GM12864 (cell line): ENCODE measurements at regions not wholly inside any gene's neighbourhood (a gene's known extent, or its start where the extent isn't known, plus 50 kb on each side); places are given as distances from the start of the nearest gene placed in this dataset.

Source experiments
- DNase-seq: peaks from one replicate; pipeline ENCODE4 v3.0.0-alpha.2; 2011; ENCODE audit warnings: low read depth
- H3K4me3 ChIP-seq: 2 replicates; pipeline ENCODE4 v1.5.1; 2011; ENCODE audit warnings: mild to moderate bottlenecking, low read depth, low read length, control low read depth
- CTCF ChIP-seq: IDR thresholded peaks from 2 replicates; pipeline ENCODE4 v1.5.1; 2011; ENCODE audit warnings: low read depth, mild to moderate bottlenecking, moderate library complexity, low read length, control low read depth, inconsistent platforms; ENCODE audit errors: missing control alignments

GRCh38 chr13:109394311-109394988 is 391.9 kb downstream of the IRS2 start:
- no peak for DNase-seq
- no peak overlapping the region for H3K4me3 ChIP-seq
- no peak for TF ChIP-seq CTCF

GRCh38 chr13:109393045-109393444 is 393.3 kb downstream of the IRS2 start:
- no peak for DNase-seq
- no peak for TF ChIP-seq CTCF
- H3K4me3 ChIP-seq = no peak overlapping the region

- no peak overlapping the region for H3K4me3 ChIP-seq
- no peak for DNase-seq
- no peak for TF ChIP-seq CTCF
Measured at GRCh38 chr13:109390391-109390790, 396.0 kb downstream of the IRS2 start.

- DNase-seq = no peak
- H3K4me3 ChIP-seq = no peak overlapping the region
- no peak for TF ChIP-seq CTCF
Measured at GRCh38 chr13:109389892-109390345, 396.5 kb downstream of the IRS2 start.

GRCh38 chr13:109389456-109389855 is 396.9 kb downstream of the IRS2 start:
- no peak for DNase-seq

GRCh38 chr13:109387471-109387870 is 398.9 kb downstream of the IRS2 start:
- no peak overlapping the region for H3K4me3 ChIP-seq
- TF ChIP-seq CTCF = no peak
- DNase-seq = no peak

More at GRCh38 chr13:109389456-109389855, 396.9 kb downstream of the IRS2 start:
- no peak for TF ChIP-seq CTCF
- H3K4me3 ChIP-seq = no peak overlapping the region

- no peak for DNase-seq
- no peak overlapping the region for H3K4me3 ChIP-seq
- TF ChIP-seq CTCF = no peak
Measured at GRCh38 chr13:109385242-109385560, 401.2 kb downstream of the IRS2 start.
